ENCODE measurements at regions not wholly inside any gene's neighbourhood (a gene's known extent, or its start where the extent isn't known, plus 50 kb on each side); places are given as distances from the start of the nearest gene placed in this dataset.

DNA sequence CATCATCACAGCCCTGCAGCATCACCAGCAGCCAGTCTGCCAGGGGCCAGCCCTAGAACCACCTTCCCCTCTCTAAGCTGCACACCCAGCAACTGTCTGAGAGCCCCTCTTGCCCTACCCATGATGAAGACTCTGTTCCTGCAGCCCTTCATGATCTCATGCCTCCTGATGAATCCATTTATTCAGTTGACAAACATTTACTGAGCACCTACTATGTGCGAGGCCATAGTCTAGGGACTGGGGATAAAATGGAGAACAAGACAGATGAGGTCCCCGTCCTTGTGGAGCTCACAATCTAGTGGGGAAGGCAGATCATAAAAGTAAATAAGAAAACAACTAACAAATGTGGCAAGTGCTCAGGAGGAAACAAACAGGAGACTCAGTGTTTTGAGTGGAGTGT lies 96.3 kb downstream of the PCDH1 start:
- TF ChIP-seq, protein P1, sequence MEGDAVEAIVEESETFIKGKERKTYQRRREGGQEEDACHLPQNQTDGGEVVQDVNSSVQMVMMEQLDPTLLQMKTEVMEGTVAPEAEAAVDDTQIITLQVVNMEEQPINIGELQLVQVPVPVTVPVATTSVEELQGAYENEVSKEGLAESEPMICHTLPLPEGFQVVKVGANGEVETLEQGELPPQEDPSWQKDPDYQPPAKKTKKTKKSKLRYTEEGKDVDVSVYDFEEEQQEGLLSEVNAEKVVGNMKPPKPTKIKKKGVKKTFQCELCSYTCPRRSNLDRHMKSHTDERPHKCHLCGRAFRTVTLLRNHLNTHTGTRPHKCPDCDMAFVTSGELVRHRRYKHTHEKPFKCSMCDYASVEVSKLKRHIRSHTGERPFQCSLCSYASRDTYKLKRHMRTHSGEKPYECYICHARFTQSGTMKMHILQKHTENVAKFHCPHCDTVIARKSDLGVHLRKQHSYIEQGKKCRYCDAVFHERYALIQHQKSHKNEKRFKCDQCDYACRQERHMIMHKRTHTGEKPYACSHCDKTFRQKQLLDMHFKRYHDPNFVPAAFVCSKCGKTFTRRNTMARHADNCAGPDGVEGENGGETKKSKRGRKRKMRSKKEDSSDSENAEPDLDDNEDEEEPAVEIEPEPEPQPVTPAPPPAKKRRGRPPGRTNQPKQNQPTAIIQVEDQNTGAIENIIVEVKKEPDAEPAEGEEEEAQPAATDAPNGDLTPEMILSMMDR (IDR thresholded peaks at IDR 0.05 in 8 of 11, conservative IDR thresholded peaks at IDR 0.05 in 3 of 11) = no peak
- no peak for TF ChIP-seq POLR2AphosphoS5 (IDR thresholded peaks at IDR 0.05)
